ENCODE measurements at regions not wholly inside any gene's neighbourhood (a gene's known extent, or its start where the extent isn't known, plus 50 kb on each side); places are given as distances from the start of the nearest gene placed in this dataset.

DNA sequence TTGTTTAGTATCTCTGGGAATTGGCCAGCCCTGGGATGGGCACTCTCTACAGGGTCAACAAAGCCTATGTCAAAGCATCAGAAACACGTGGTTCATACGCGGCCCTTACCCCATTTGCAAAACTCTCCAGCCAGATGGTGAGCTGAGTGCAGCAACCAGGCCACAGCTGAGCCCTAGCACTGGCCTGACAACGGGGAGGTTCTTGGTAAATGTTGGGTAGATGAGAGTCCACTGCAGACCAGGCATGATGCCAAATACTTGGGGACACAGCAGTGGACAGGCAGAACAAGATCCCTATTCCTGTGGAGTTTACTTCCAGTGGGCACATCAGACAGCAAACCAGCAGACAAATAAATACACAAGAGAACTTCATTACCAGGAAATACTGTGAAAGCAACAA, 172.1 kb upstream of the SYT13 start:
- TF ChIP-seq, protein P1, sequence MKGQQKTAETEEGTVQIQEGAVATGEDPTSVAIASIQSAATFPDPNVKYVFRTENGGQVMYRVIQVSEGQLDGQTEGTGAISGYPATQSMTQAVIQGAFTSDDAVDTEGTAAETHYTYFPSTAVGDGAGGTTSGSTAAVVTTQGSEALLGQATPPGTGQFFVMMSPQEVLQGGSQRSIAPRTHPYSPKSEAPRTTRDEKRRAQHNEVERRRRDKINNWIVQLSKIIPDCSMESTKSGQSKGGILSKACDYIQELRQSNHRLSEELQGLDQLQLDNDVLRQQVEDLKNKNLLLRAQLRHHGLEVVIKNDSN (IDR thresholded peaks at IDR 0.05; ENCODE audit: borderline replicate concordance, low read depth), result no peak
- TF ChIP-seq IRF3 (IDR thresholded peaks at IDR 0.05; ENCODE audit: low read depth, low read length), result no peak
- TF ChIP-seq MXI1 (IDR thresholded peaks at IDR 0.05; ENCODE audit: low read depth, low read length), result no peak
- no peak for TF ChIP-seq JUND (IDR thresholded peaks at IDR 0.05)
- TF ChIP-seq RAD21 (IDR thresholded peaks at IDR 0.05; ENCODE audit: low read length), result no peak
- no peak for TF ChIP-seq YY1 (IDR thresholded peaks at IDR 0.05; ENCODE audit: low read depth)
- no peak for TF ChIP-seq EP300 (IDR thresholded peaks at IDR 0.05; ENCODE audit: borderline replicate concordance in 1 of 2, low read depth in 1 of 2, low read length in 1 of 2)
- TF ChIP-seq USF2 (IDR thresholded peaks at IDR 0.05; ENCODE audit: borderline replicate concordance, low read depth, low read length), result no peak
- no peak for TF ChIP-seq FOSL2 (IDR thresholded peaks at IDR 0.05; ENCODE audit: borderline replicate concordance, low read depth)
- TF ChIP-seq, protein P2, sequence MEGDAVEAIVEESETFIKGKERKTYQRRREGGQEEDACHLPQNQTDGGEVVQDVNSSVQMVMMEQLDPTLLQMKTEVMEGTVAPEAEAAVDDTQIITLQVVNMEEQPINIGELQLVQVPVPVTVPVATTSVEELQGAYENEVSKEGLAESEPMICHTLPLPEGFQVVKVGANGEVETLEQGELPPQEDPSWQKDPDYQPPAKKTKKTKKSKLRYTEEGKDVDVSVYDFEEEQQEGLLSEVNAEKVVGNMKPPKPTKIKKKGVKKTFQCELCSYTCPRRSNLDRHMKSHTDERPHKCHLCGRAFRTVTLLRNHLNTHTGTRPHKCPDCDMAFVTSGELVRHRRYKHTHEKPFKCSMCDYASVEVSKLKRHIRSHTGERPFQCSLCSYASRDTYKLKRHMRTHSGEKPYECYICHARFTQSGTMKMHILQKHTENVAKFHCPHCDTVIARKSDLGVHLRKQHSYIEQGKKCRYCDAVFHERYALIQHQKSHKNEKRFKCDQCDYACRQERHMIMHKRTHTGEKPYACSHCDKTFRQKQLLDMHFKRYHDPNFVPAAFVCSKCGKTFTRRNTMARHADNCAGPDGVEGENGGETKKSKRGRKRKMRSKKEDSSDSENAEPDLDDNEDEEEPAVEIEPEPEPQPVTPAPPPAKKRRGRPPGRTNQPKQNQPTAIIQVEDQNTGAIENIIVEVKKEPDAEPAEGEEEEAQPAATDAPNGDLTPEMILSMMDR (IDR thresholded peaks at IDR 0.05), result no peak
- TF ChIP-seq MEF2A (IDR thresholded peaks at IDR 0.05; ENCODE audit: borderline replicate concordance, low read depth), result no peak
- TF ChIP-seq SIN3A (IDR thresholded peaks at IDR 0.05; ENCODE audit: borderline replicate concordance, low read depth, low read length), result no peak
- no peak for TF ChIP-seq RCOR1 (IDR thresholded peaks at IDR 0.05; ENCODE audit: low read length)
